CD4-positive, CD25-positive, alpha-beta regulatory T cell (primary cell): ENCODE measurements at regions not wholly inside any gene's neighbourhood (a gene's known extent, or its start where the extent isn't known, plus 50 kb on each side); places are given as distances from the start of the nearest gene placed in this dataset.

ENCODE experiments used
- ATAC-seq, 2 donors: fragments of 150-1000 bp; cut with Tn5 transposase; one replicate each; pipeline ENCODE4 v1.10.0; 2021; ENCODE audit warnings: low read depth in 2 of 2, moderate number of reproducible peaks in 2 of 2, moderate library complexity in 1 of 2
- DNase-seq, 3 donors: peaks; one replicate each; pipeline versions ENCODE4 v3.0.0 to v3.0.0-alpha.2; 2012 to 2022; ENCODE audit warnings: mixed read lengths in 1 of 3
- H3K27ac ChIP-seq: one replicate; pipeline ENCODE4 v1.7.0; 2013; ENCODE audit warnings: mild to moderate bottlenecking, low read length; ENCODE audit not compliant: insufficient read depth, poor library complexity, severe bottlenecking
- H3K27me3 ChIP-seq: one replicate; pipeline ENCODE4 v1.7.0; 2013; ENCODE audit warnings: low read length; ENCODE audit not compliant: control insufficient read depth, insufficient read depth
- H3K36me3 ChIP-seq: one replicate; pipeline ENCODE4 v1.7.0; 2013; ENCODE audit warnings: mild to moderate bottlenecking, low read length, moderate library complexity; ENCODE audit not compliant: control insufficient read depth, insufficient read depth
- H3K4me1 ChIP-seq: 2 replicates; pipeline ENCODE4 v1.7.0; 2013; ENCODE audit warnings: mild to moderate bottlenecking, low read length; ENCODE audit not compliant: insufficient read depth, control insufficient read depth, poor library complexity, severe bottlenecking
- H3K4me3 ChIP-seq: one replicate; pipeline ENCODE4 v1.7.0; 2013; ENCODE audit warnings: low read depth, mild to moderate bottlenecking, low read length, moderate library complexity
- H3K9me3 ChIP-seq, 2 experiments: 1 replicate in 1 of 2; 2 replicates in 1 of 2; pipeline ENCODE4 v1.7.0; 2013; ENCODE audit warnings: low read length in 2 of 2, mild to moderate bottlenecking in 1 of 2, moderate library complexity in 1 of 2; ENCODE audit not compliant: control insufficient read depth in 2 of 2
- H3K27ac Mint-ChIP-seq, 3 donors: one replicate each; pipeline ENCODE4 v1.8.0; 2020 to 2022; ENCODE audit warnings: mild to moderate bottlenecking in 3 of 3, mixed read lengths in 3 of 3, moderate library complexity in 2 of 3
- H3K27me3 Mint-ChIP-seq: one replicate; pipeline ENCODE4 v1.8.0; 2022; ENCODE audit warnings: mild to moderate bottlenecking, mixed read lengths
- H3K36me3 Mint-ChIP-seq: one replicate; pipeline ENCODE4 v1.8.0; 2020; ENCODE audit warnings: mixed read lengths
- H3K4me1 Mint-ChIP-seq, 4 donors: one replicate each; pipeline ENCODE4 v1.8.0; 2020 to 2022; ENCODE audit warnings: mixed read lengths in 4 of 4, mild to moderate bottlenecking in 1 of 4
- H3K4me3 Mint-ChIP-seq, 4 donors: one replicate each; pipeline ENCODE4 v1.8.0; 2020 to 2022; ENCODE audit warnings: mild to moderate bottlenecking in 4 of 4, mixed read lengths in 4 of 4, moderate library complexity in 3 of 4
- H3K9me3 Mint-ChIP-seq, 7 donors: one replicate each; pipeline ENCODE4 v1.8.0; 2020 to 2022; ENCODE audit warnings: mixed read lengths in 7 of 7, mild to moderate bottlenecking in 3 of 7, moderate library complexity in 2 of 7

- Histone ChIP-seq H3K36me3 (no peaks in the 10 kb centered on the region), H3K4me1 (no peaks in the 10 kb centered on the region), H3K27ac (no peak overlapping the region), H3K27me3 (no peaks in the 10 kb centered on the region), H3K9me3 (no peaks in the 10 kb centered on the region), H3K4me3 (no peak overlapping the region)
- H3K27me3 Mint-ChIP-seq: peaks cover 4% of the 10 kb centered on the region
- no peaks in the 10 kb centered on the region for H3K36me3 Mint-ChIP-seq
- no peaks in the 10 kb centered on the region for H3K9me3 Mint-ChIP-seq
- ATAC-seq (no peak), DNase-seq (no peak)
- H3K27ac Mint-ChIP-seq: no peak overlapping the region
- H3K4me3 Mint-ChIP-seq: peak overlapping the region in 1 of 4 donors; percentile 59
- no peaks in the 10 kb centered on the region for H3K4me1 Mint-ChIP-seq
Measured at GRCh38 chr2:21270708-21271122, 146.9 kb downstream of the TDRD15 start.

GRCh38 chr2:21276163-21276562 lies 152.4 kb downstream of the TDRD15 start:
- Histone ChIP-seq H3K4me3 (no peak overlapping the region), H3K9me3 (no peaks in the 10 kb centered on the region), H3K27ac (no peak overlapping the region), H3K4me1 (no peaks in the 10 kb centered on the region), H3K27me3 (no peaks in the 10 kb centered on the region), H3K36me3 (no peaks in the 10 kb centered on the region)
- H3K27ac Mint-ChIP-seq: no peak overlapping the region
- H3K27me3 Mint-ChIP-seq: no peaks in the 10 kb centered on the region
- no peaks in the 10 kb centered on the region for H3K4me1 Mint-ChIP-seq
- no peaks in the 10 kb centered on the region for H3K9me3 Mint-ChIP-seq
- ATAC-seq (no peak), DNase-seq (no peak)
- no peak overlapping the region for H3K4me3 Mint-ChIP-seq
- no peaks in the 10 kb centered on the region for H3K36me3 Mint-ChIP-seq

- ATAC-seq: no peak
- Histone ChIP-seq H3K27ac (no peak overlapping the region), H3K4me1 (no peaks in the 10 kb centered on the region), H3K4me3 (no peak overlapping the region), H3K27me3 (no peaks in the 10 kb centered on the region), H3K36me3 (no peaks in the 10 kb centered on the region), H3K9me3 (no peaks in the 10 kb centered on the region)
- Mint-ChIP-seq H3K36me3 (no peaks in the 10 kb centered on the region), H3K27me3 (no peaks in the 10 kb centered on the region), H3K4me1 (no peaks in the 10 kb centered on the region), H3K4me3 (no peak overlapping the region), H3K27ac (no peak overlapping the region), H3K9me3 (no peaks in the 10 kb centered on the region)
- no peak for DNase-seq
Measured at GRCh38 chr2:21277068-21278056, 153.6 kb downstream of the TDRD15 start.

GRCh38 chr2:21279525-21279924 lies 155.8 kb downstream of the TDRD15 start:
- Mint-ChIP-seq H3K36me3 (no peaks in the 10 kb centered on the region), H3K27me3 (no peaks in the 10 kb centered on the region), H3K4me1 (no peaks in the 10 kb centered on the region), H3K9me3 (peaks cover 0 to 3% (median 0%) of the 10 kb centered on the region in 7 donors), H3K27ac (no peak overlapping the region), H3K4me3 (no peak overlapping the region)
- H3K27me3 ChIP-seq: no peaks in the 10 kb centered on the region
- H3K9me3 ChIP-seq: no peaks in the 10 kb centered on the region
- ATAC-seq (no peak), DNase-seq (no peak)
- no peaks in the 10 kb centered on the region for H3K36me3 ChIP-seq
- no peak overlapping the region for H3K27ac ChIP-seq
- H3K4me1 ChIP-seq: no peaks in the 10 kb centered on the region
- no peak overlapping the region for H3K4me3 ChIP-seq

GRCh38 chr2:21280793-21281192 lies 157.0 kb downstream of the TDRD15 start:
- no peak for ATAC-seq

GRCh38 chr2:21281384-21281783 lies 157.6 kb downstream of the TDRD15 start:
- Histone ChIP-seq H3K9me3 (no peaks in the 10 kb centered on the region), H3K36me3 (no peaks in the 10 kb centered on the region), H3K4me1 (no peaks in the 10 kb centered on the region), H3K4me3 (no peak overlapping the region), H3K27me3 (no peaks in the 10 kb centered on the region), H3K27ac (no peak overlapping the region)
- no peaks in the 10 kb centered on the region for H3K36me3 Mint-ChIP-seq
- H3K27ac Mint-ChIP-seq: no peak overlapping the region
- peaks cover 0 to 3% (median 0%) of the 10 kb centered on the region in 7 donors for H3K9me3 Mint-ChIP-seq
- no peaks in the 10 kb centered on the region for H3K4me1 Mint-ChIP-seq
- no peak overlapping the region for H3K4me3 Mint-ChIP-seq
- no peaks in the 10 kb centered on the region for H3K27me3 Mint-ChIP-seq
- DNase-seq (no peak), ATAC-seq (no peak)

More at GRCh38 chr2:21280793-21281192, 157.0 kb downstream of the TDRD15 start:
- Mint-ChIP-seq H3K9me3 (peaks cover 0 to 3% (median 0%) of the 10 kb centered on the region in 7 donors), H3K36me3 (no peaks in the 10 kb centered on the region), H3K4me3 (no peak overlapping the region), H3K27ac (no peak overlapping the region), H3K27me3 (no peaks in the 10 kb centered on the region), H3K4me1 (no peaks in the 10 kb centered on the region)
- Histone ChIP-seq H3K9me3 (no peaks in the 10 kb centered on the region), H3K36me3 (no peaks in the 10 kb centered on the region), H3K27me3 (no peaks in the 10 kb centered on the region), H3K27ac (no peak overlapping the region), H3K4me1 (no peaks in the 10 kb centered on the region), H3K4me3 (no peak overlapping the region)
- no peak for DNase-seq

GRCh38 chr2:21281791-21282514 lies 158.2 kb downstream of the TDRD15 start:
- Mint-ChIP-seq H3K27me3 (no peaks in the 10 kb centered on the region), H3K4me1 (no peaks in the 10 kb centered on the region), H3K4me3 (no peak overlapping the region), H3K36me3 (no peaks in the 10 kb centered on the region), H3K27ac (no peak overlapping the region), H3K9me3 (peaks cover 0 to 3% (median 0%) of the 10 kb centered on the region in 7 donors)
- no peak overlapping the region for H3K4me3 ChIP-seq
- no peaks in the 10 kb centered on the region for H3K4me1 ChIP-seq
- no peak for DNase-seq
- H3K27ac ChIP-seq: no peak overlapping the region
- no peaks in the 10 kb centered on the region for H3K9me3 ChIP-seq
- no peaks in the 10 kb centered on the region for H3K27me3 ChIP-seq
- H3K36me3 ChIP-seq: no peaks in the 10 kb centered on the region
- no peak for ATAC-seq
